Fibroblast of gingiva (primary cell): ENCODE measurements at regions not wholly inside any gene's neighbourhood (a gene's known extent, or its start where the extent isn't known, plus 50 kb on each side); places are given as distances from the start of the nearest gene placed in this dataset.

Experiments used
- DNase-seq: peaks from one replicate; pipeline ENCODE4 v3.0.0-alpha.2; 2011; ENCODE audit warnings: low read depth

GRCh38 chr12:100741084-100741711, 53.4 kb upstream of the ANO4 start:
- DNase-seq: no peak

DNA sequence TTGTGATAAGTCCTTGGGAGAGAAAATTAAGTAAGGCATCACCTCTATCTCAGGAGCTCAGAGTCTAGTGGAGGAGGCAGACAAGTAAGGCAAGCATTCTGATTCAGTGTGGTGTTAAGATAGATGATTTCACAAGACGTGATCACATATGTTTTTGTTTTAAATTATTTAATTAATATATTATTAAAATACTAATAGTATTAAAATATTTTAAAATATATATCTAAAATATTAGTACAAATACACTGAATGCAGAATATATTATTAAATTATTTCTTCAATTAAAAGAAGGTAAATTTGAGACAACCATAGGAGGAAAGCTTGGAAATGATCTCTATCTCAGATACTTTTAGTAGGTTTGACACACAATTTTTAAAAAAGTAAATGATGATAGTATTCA, 51.5 kb upstream of the ANO4 start:
- no peak for DNase-seq
